SK-N-SH (cell line): ENCODE measurements at regions not wholly inside any gene's neighbourhood (a gene's known extent, or its start where the extent isn't known, plus 50 kb on each side); places are given as distances from the start of the nearest gene placed in this dataset.

Source experiments
- CTCF ChIA-PET: fragments of 300-600, 350-600 bp; formaldehyde crosslinking; extraction: SDS; loops from one replicate; lab custom pipeline; 2021; lab: Yijun Ruan, JAX
- POLR2A ChIA-PET: fragments of 350-600 bp; sonication (Branson Sonifier 250); formaldehyde crosslinking; extraction: SDS; loops from one replicate; lab custom pipeline; 2020; ENCODE audit warnings: antibody characterized with exemption, inconsistent platforms; lab: Yijun Ruan, JAX
- DNase-seq: peaks from one replicate; pipeline ENCODE4 v3.0.0; 2012
- H2AFZ ChIP-seq: fragments of 200-600 bp; sonication (generic); 2 replicates; pipeline ENCODE4 v1.8.1; 2016; ENCODE audit warnings: antibody characterized with exemption, mild to moderate bottlenecking, low read depth
- H3F3A ChIP-seq: fragments of 200-600 bp; sonication (generic); replicated peaks from 2 replicates; pipeline ENCODE3; 2016; ENCODE audit warnings: antibody characterized with exemption, mild to moderate bottlenecking; ENCODE audit not compliant: insufficient read depth
- H3K27ac ChIP-seq, 2 experiments: fragments of 200-500 bp in 1 of 2; fragments of 200-600 bp in 1 of 2; sonication (Bioruptor generic) in 1 of 2; sonication (generic), shearing (Covaris generic) in 1 of 2; 2 replicates each; pipeline versions ENCODE4 v1.5.1 to v1.6.1; 2014 to 2016; ENCODE audit warnings: low read depth in 2 of 2, inconsistent platforms in 1 of 2, low read length in 1 of 2, mild to moderate bottlenecking in 1 of 2, mixed read lengths in 1 of 2
- H3K27me3 ChIP-seq: fragments of 200-600 bp; sonication (generic), shearing (Covaris generic); 2 replicates; pipeline ENCODE4 v1.6.1; 2016; ENCODE audit warnings: mixed run types; ENCODE audit not compliant: insufficient read depth
- H3K36me3 ChIP-seq, 2 experiments: fragments of 200-500 bp in 1 of 2; fragments of 200-600 bp in 1 of 2; sonication (Bioruptor generic) in 1 of 2; sonication (generic) in 1 of 2; replicated peaks in 1 of 2; 2 replicates each; pipeline versions ENCODE3 to v1.5.1; 2014 to 2016; ENCODE audit warnings: low read length in 1 of 2, mild to moderate bottlenecking in 1 of 2; ENCODE audit not compliant: insufficient read depth in 2 of 2, control insufficient read depth in 1 of 2
- H3K4me1 ChIP-seq, 2 experiments: fragments of 200-500 bp in 1 of 2; fragments of 200-600 bp in 1 of 2; sonication (Bioruptor generic) in 1 of 2; sonication (generic), shearing (Covaris generic) in 1 of 2; 2 replicates each; pipeline versions ENCODE4 v1.5.1 to v1.6.1; 2014 to 2016; ENCODE audit warnings: low read depth in 1 of 2, low read length in 1 of 2, mixed run types in 1 of 2; ENCODE audit not compliant: insufficient read depth in 2 of 2, control insufficient read depth in 1 of 2
- H3K4me2 ChIP-seq: fragments of 200-600 bp; sonication (generic), shearing (Covaris generic); 2 replicates; pipeline ENCODE4 v1.6.1; 2017; ENCODE audit warnings: mixed run types
- H3K4me3 ChIP-seq, 2 experiments: fragments of 200-500 bp in 1 of 2; fragments of 200-600 bp in 1 of 2; sonication (Bioruptor generic) in 1 of 2; sonication (generic), shearing (Covaris generic) in 1 of 2; 2 replicates each; pipeline versions ENCODE4 v1.5.1 to v1.8.1; 2014 to 2016; ENCODE audit warnings: low read depth in 2 of 2, inconsistent platforms in 1 of 2, low read length in 1 of 2, mild to moderate bottlenecking in 1 of 2, mixed read lengths in 1 of 2, moderate library complexity in 1 of 2
- H3K79me2 ChIP-seq: fragments of 200-600 bp; sonication (generic); 2 replicates; pipeline ENCODE4 v1.8.1; 2017; ENCODE audit warnings: mild to moderate bottlenecking; ENCODE audit not compliant: insufficient read depth
- H3K9ac ChIP-seq: fragments of 200-600 bp; sonication (generic); 2 replicates; pipeline ENCODE4 v1.6.1; 2017; ENCODE audit warnings: mixed run types
- H3K9me2 ChIP-seq: fragments of 200-600 bp; sonication (generic); 2 replicates; pipeline ENCODE4 v1.6.1; 2017; ENCODE audit warnings: mixed run types
- H3K9me3 ChIP-seq: fragments of 200-600 bp; sonication (generic); 2 replicates; pipeline ENCODE4 v1.6.1; 2017; ENCODE audit warnings: mixed run types, mild to moderate bottlenecking, moderate library complexity
- H4K20me1 ChIP-seq: fragments of 200-600 bp; sonication (generic); 2 replicates; pipeline ENCODE4 v1.6.1; 2017; ENCODE audit warnings: mild to moderate bottlenecking, mixed run types; ENCODE audit not compliant: insufficient read depth
- CHD2 ChIP-seq: fragments of 150-350 bp; IDR thresholded peaks from 2 replicates; pipeline ENCODE4 v1.6.1; 2018; ENCODE audit warnings: low read length; ENCODE audit not compliant: partially characterized antibody
- CTCF ChIP-seq: fragments of 200-600 bp; sonication (generic); IDR thresholded peaks from 2 replicates; pipeline ENCODE4 v1.6.1; 2017; ENCODE audit warnings: antibody characterized with exemption, mild to moderate bottlenecking, moderate library complexity
- ELF1 ChIP-seq: IDR thresholded peaks from 2 replicates; pipeline ENCODE4 v1.4.0; 2012
- EZH2phosphoT487 ChIP-seq: fragments of 200-600 bp; sonication (generic); IDR thresholded peaks from 2 replicates; pipeline ENCODE4 v1.6.1; 2017; ENCODE audit warnings: low read depth, mixed run types, mild to moderate bottlenecking, antibody characterized with exemption, moderate library complexity, borderline replicate concordance
- FOSL2 ChIP-seq: IDR thresholded peaks from 2 replicates; pipeline ENCODE4 v1.4.0; 2012; ENCODE audit warnings: low read depth, mild to moderate bottlenecking, moderate library complexity, borderline replicate concordance
- FOXJ3 ChIP-seq: sonication (generic); formaldehyde crosslinking; IDR thresholded peaks from 2 replicates; pipeline ENCODE4 v1.5.1; 2020; ENCODE audit warnings: mild to moderate bottlenecking, missing genetic modification reagents
- GABPA ChIP-seq: IDR thresholded peaks from 2 replicates; pipeline ENCODE4 v1.4.0; 2012; ENCODE audit warnings: low read depth, mild to moderate bottlenecking
- GATA2 ChIP-seq: sonication (generic); formaldehyde crosslinking; IDR thresholded peaks from 2 replicates; pipeline ENCODE4 v1.5.0; 2020; ENCODE audit warnings: mild to moderate bottlenecking, missing genetic modification reagents
- JUND ChIP-seq: IDR thresholded peaks from 2 replicates; pipeline ENCODE4 v1.4.0; 2012
- MEF2A ChIP-seq: IDR thresholded peaks from 2 replicates; pipeline ENCODE4 v1.4.0; 2012; ENCODE audit warnings: low read depth, borderline replicate concordance
- MXI1 ChIP-seq: IDR thresholded peaks from 2 replicates; pipeline ENCODE4 v1.6.1; 2012; ENCODE audit warnings: mild to moderate bottlenecking, low read depth, low read length, improper control_type of control experiment
- NRF1 ChIP-seq: IDR thresholded peaks from 2 replicates; pipeline ENCODE4 v1.6.1; 2012; ENCODE audit warnings: low read depth, mild to moderate bottlenecking, low read length
- PBX3 ChIP-seq: IDR thresholded peaks from 2 replicates; pipeline ENCODE4; 2012
- POLR2AphosphoS5 ChIP-seq: IDR thresholded peaks from 2 replicates; pipeline ENCODE4 v1.6.1; 2012; ENCODE audit warnings: low read depth, low read length
- RAD21 ChIP-seq: IDR thresholded peaks from 2 replicates; pipeline ENCODE4 v1.6.1; 2012; ENCODE audit warnings: mild to moderate bottlenecking, low read length
- RFX5 ChIP-seq: IDR thresholded peaks from 2 replicates; pipeline ENCODE4 v1.6.1; 2012; ENCODE audit warnings: mild to moderate bottlenecking, improper control_type of control experiment, low read length
- SIN3A ChIP-seq: IDR thresholded peaks from 2 replicates; pipeline ENCODE4 v1.6.1; 2012; ENCODE audit warnings: low read depth, mild to moderate bottlenecking, low read length, moderate library complexity, borderline replicate concordance
- TEAD4 ChIP-seq: IDR thresholded peaks from 2 replicates; pipeline ENCODE4 v1.4.0; 2012; ENCODE audit warnings: mild to moderate bottlenecking, borderline replicate concordance; ENCODE audit not compliant: insufficient read depth
- USF1 ChIP-seq: IDR thresholded peaks from 2 replicates; pipeline ENCODE4 v1.4.0; 2012; ENCODE audit warnings: low read depth, borderline replicate concordance
- USF2 ChIP-seq: fragments of 150-350 bp; IDR thresholded peaks from 2 replicates; pipeline ENCODE4 v1.6.1; 2017; ENCODE audit warnings: antibody characterized with exemption, low read length, low read depth, borderline replicate concordance
- ZBTB33 ChIP-seq: IDR thresholded peaks from 2 replicates; pipeline ENCODE4 v1.4.0; 2012; ENCODE audit warnings: low read depth, borderline replicate concordance
- WGBS: methylation state at CpG from one replicate; pipeline ENCODE4 v1.1.6; 2017; ENCODE audit warnings: low lambda C conversion rate; 5-methylcytosine and 5-hydroxymethylcytosine counted together

- TF ChIP-seq USF1 (no peak), MXI1 (no peak), GATA2 (CRISPR knock-in tag) (no peak), POLR2AphosphoS5 (no peak), MEF2A (no peak)
Measured at GRCh38 chr5:88964831-88965230, 81.8 kb upstream of the MEF2C start (continued).

GRCh38 chr5:88957013-88957412, 74.0 kb upstream of the MEF2C start:
- H3K9me2 ChIP-seq: no peaks in the 10 kb centered on the region
- no peak overlapping the region for H2AFZ ChIP-seq
- no peaks in the 10 kb centered on the region for H3K27me3 ChIP-seq
- no peaks in the 10 kb centered on the region for H3K79me2 ChIP-seq
- H3K9ac ChIP-seq: no peak overlapping the region
- TF ChIP-seq RFX5 (no peak), GABPA (no peak), ELF1 (no peak)
- no peaks in the 10 kb centered on the region; a peak in 1 of 4 replicates for H3K4me1 ChIP-seq
- no peak overlapping the region for H3K27ac ChIP-seq
- H3F3A ChIP-seq: no peaks in the 10 kb centered on the region
- H3K36me3 ChIP-seq: no peaks in the 10 kb centered on the region
- WGBS: 81% methylated on average over 3 of the region's 3 CpGs
- no peak for DNase-seq
- no peak overlapping the region for H3K4me3 ChIP-seq
- ChIA-PET CTCF (no interaction called here), POLR2A (no interaction called here)
- H3K9me3 ChIP-seq: no peaks in the 10 kb centered on the region
- no peak overlapping the region for H3K4me2 ChIP-seq
- H4K20me1 ChIP-seq: no peaks in the 10 kb centered on the region

- no peaks in the 10 kb centered on the region for H3K9me3 ChIP-seq
- no peaks in the 10 kb centered on the region for H3K36me3 ChIP-seq
- ChIA-PET POLR2A (no interaction called here), CTCF (no interaction called here)
- H3K4me1 ChIP-seq: no peaks in the 10 kb centered on the region; a peak in 1 of 4 replicates
- 45% methylated on average over 2 of the region's 2 CpGs for WGBS
- no peaks in the 10 kb centered on the region for H3K9me2 ChIP-seq
- H3K4me3 ChIP-seq: no peak overlapping the region
- TF ChIP-seq CTCF: no peak
- TF ChIP-seq PBX3: no peak
- no peak for TF ChIP-seq NRF1
- TF ChIP-seq FOSL2: no peak
- TF ChIP-seq POLR2AphosphoS5: no peak
- TF ChIP-seq EZH2phosphoT487: no peak
- TF ChIP-seq TEAD4: no peak
- no peak for TF ChIP-seq GATA2 (CRISPR knock-in tag)
- TF ChIP-seq USF2: no peak
- TF ChIP-seq JUND: no peak
- no peak for TF ChIP-seq RAD21
- no peak for TF ChIP-seq SIN3A
- TF ChIP-seq CHD2: no peak
- TF ChIP-seq ZBTB33: no peak
- TF ChIP-seq FOXJ3 (CRISPR knock-in tag): no peak
- H2AFZ ChIP-seq: no peak overlapping the region
- H3K9ac ChIP-seq: no peak overlapping the region
- no peaks in the 10 kb centered on the region for H3K79me2 ChIP-seq
- no peak for DNase-seq
- H3K27ac ChIP-seq: no peak overlapping the region
- H3K27me3 ChIP-seq: no peaks in the 10 kb centered on the region
- H3K4me2 ChIP-seq: no peak overlapping the region
- no peaks in the 10 kb centered on the region for H3F3A ChIP-seq
- H4K20me1 ChIP-seq: no peaks in the 10 kb centered on the region
Measured at GRCh38 chr5:88956416-88956815, 73.4 kb upstream of the MEF2C start.
